H9 (cell line): ENCODE measurements at regions not wholly inside any gene's neighbourhood (a gene's known extent, or its start where the extent isn't known, plus 50 kb on each side); places are given as distances from the start of the nearest gene placed in this dataset.

ENCODE experiments used
- DNase-seq: peaks from one replicate; pipeline ENCODE4 v3.0.0-alpha.2; 2017
- H2AFZ ChIP-seq: one replicate; pipeline ENCODE4 v1.6.1; 2013; ENCODE audit warnings: mild to moderate bottlenecking, low read length, control low read depth, moderate library complexity
- H2AK5ac ChIP-seq: 2 replicates; pipeline ENCODE4 v1.6.1; 2013; ENCODE audit warnings: low read length, control low read depth, mixed read lengths; ENCODE audit not compliant: insufficient read length
- H2BK120ac ChIP-seq: one replicate; pipeline ENCODE4 v1.6.1; 2013; ENCODE audit warnings: low read depth, mild to moderate bottlenecking, low read length, control low read depth, inconsistent platforms; ENCODE audit not compliant: poor library complexity, severe bottlenecking
- H2BK12ac ChIP-seq: 2 replicates; pipeline ENCODE4 v1.6.1; 2013; ENCODE audit warnings: low read length, control low read depth, mixed read lengths, low read depth; ENCODE audit not compliant: insufficient read length
- H2BK15ac ChIP-seq: 2 replicates; pipeline ENCODE4 v1.6.1; 2013; ENCODE audit warnings: low read depth, low read length, control low read depth
- H2BK20ac ChIP-seq: one replicate; pipeline ENCODE4 v1.6.1; 2013; ENCODE audit warnings: low read depth, mild to moderate bottlenecking, low read length, control low read depth, inconsistent platforms; ENCODE audit not compliant: poor library complexity, severe bottlenecking
- H2BK5ac ChIP-seq: 2 replicates; pipeline ENCODE4 v1.6.1; 2013; ENCODE audit warnings: low read length, control low read depth, mixed read lengths; ENCODE audit not compliant: insufficient read length
- H3K14ac ChIP-seq: 2 replicates; pipeline ENCODE4 v1.6.1; 2013; ENCODE audit warnings: low read length, control low read depth; ENCODE audit not compliant: insufficient read depth
- H3K18ac ChIP-seq: 2 replicates; pipeline ENCODE4 v1.6.1; 2013; ENCODE audit warnings: low read depth, mild to moderate bottlenecking, mixed read lengths, low read length, control low read depth; ENCODE audit not compliant: insufficient read length
- H3K23ac ChIP-seq: 2 replicates; pipeline ENCODE4 v1.6.1; 2013; ENCODE audit warnings: low read length, control low read depth, mixed read lengths, low read depth; ENCODE audit not compliant: insufficient read length
- H3K23me2 ChIP-seq: 2 replicates; pipeline ENCODE4 v1.6.1; 2013; ENCODE audit warnings: low read depth, mild to moderate bottlenecking, mixed read lengths, low read length, control low read depth; ENCODE audit not compliant: insufficient read length, poor library complexity, severe bottlenecking
- H3K27ac ChIP-seq: 2 replicates; pipeline ENCODE4 v1.5.1; 2013; ENCODE audit warnings: low read length, control low read depth, mixed read lengths, low read depth; ENCODE audit not compliant: insufficient read length
- H3K27me3 ChIP-seq: 2 replicates; pipeline ENCODE4 v1.6.1; 2013; ENCODE audit warnings: low read length, control low read depth, inconsistent platforms; ENCODE audit not compliant: insufficient read depth
- H3K4ac ChIP-seq: 2 replicates; pipeline ENCODE4 v1.6.1; 2013; ENCODE audit warnings: low read depth, mild to moderate bottlenecking, control low read depth, inconsistent platforms, low read length, moderate library complexity
- H3K4me1 ChIP-seq: 2 replicates; pipeline ENCODE4 v1.6.1; 2013; ENCODE audit warnings: low read length, control low read depth, inconsistent platforms; ENCODE audit not compliant: insufficient read depth
- H3K4me2 ChIP-seq: 2 replicates; pipeline ENCODE4 v1.6.1; 2013; ENCODE audit warnings: low read length, control low read depth, mixed read lengths; ENCODE audit not compliant: insufficient read length, insufficient read depth
- H3K56ac ChIP-seq: 2 replicates; pipeline ENCODE4 v1.6.1; 2013; ENCODE audit warnings: low read depth, mild to moderate bottlenecking, mixed read lengths, low read length, control low read depth; ENCODE audit not compliant: insufficient read length
- H3K79me1 ChIP-seq: 2 replicates; pipeline ENCODE4 v1.6.1; 2013; ENCODE audit warnings: low read depth, mild to moderate bottlenecking, moderate library complexity, low read length, control low read depth, inconsistent platforms; ENCODE audit not compliant: insufficient read depth, poor library complexity, severe bottlenecking
- H3K79me2 ChIP-seq: 2 replicates; pipeline ENCODE4 v1.6.1; 2013; ENCODE audit warnings: low read length, control low read depth, inconsistent platforms; ENCODE audit not compliant: insufficient read depth
- H3K9ac ChIP-seq: 2 replicates; pipeline ENCODE4 v1.6.1; 2013; ENCODE audit warnings: low read length, control low read depth, mixed read lengths; ENCODE audit not compliant: insufficient read length; ENCODE audit errors: extremely low read depth
- H3K9me3 ChIP-seq: one replicate; pipeline ENCODE4 v1.6.1; 2013; ENCODE audit warnings: low read depth, low read length, inconsistent platforms; ENCODE audit not compliant: control insufficient read depth
- H3T11ph ChIP-seq: one replicate; pipeline ENCODE4 v1.6.1; 2013; ENCODE audit warnings: mild to moderate bottlenecking, low read length, control low read depth, inconsistent platforms
- H4K20me1 ChIP-seq: one replicate; pipeline ENCODE4 v1.6.1; 2013; ENCODE audit not compliant: control insufficient read depth, insufficient read length, insufficient read depth
- H4K5ac ChIP-seq: 2 replicates; pipeline ENCODE4 v1.6.1; 2013; ENCODE audit warnings: low read depth, mild to moderate bottlenecking, mixed read lengths, low read length, control low read depth; ENCODE audit not compliant: insufficient read length
- H4K8ac ChIP-seq: replicated peaks from 2 replicates; pipeline ENCODE4 v1.6.1; 2013; ENCODE audit warnings: low read length, control low read depth, mixed read lengths, low read depth; ENCODE audit not compliant: insufficient read length
- H4K91ac ChIP-seq: 2 replicates; pipeline ENCODE4 v1.6.1; 2013; ENCODE audit warnings: low read depth, mild to moderate bottlenecking, moderate library complexity, mixed read lengths, low read length, control low read depth; ENCODE audit not compliant: insufficient read length
- H3K27ac Mint-ChIP-seq, 3 experiments: 2 replicates in 2 of 3; 3 replicates in 1 of 3; pipeline ENCODE4 v1.8.0; 2020 to 2021; ENCODE audit warnings: mixed read lengths in 3 of 3, mild to moderate bottlenecking in 1 of 3, moderate library complexity in 1 of 3
- H3K27me3 Mint-ChIP-seq: 2 replicates; pipeline ENCODE4 v1.8.0; 2021; ENCODE audit warnings: low read depth, mild to moderate bottlenecking, moderate library complexity, mixed read lengths
- H3K36me3 Mint-ChIP-seq, 3 experiments: 2 replicates in 2 of 3; 3 replicates in 1 of 3; pipeline ENCODE4 v1.8.0; 2020 to 2021; ENCODE audit warnings: low read depth in 3 of 3, mixed read lengths in 3 of 3; ENCODE audit not compliant: insufficient read depth in 1 of 3
- H3K4me1 Mint-ChIP-seq, 2 experiments: 2 replicates each; pipeline ENCODE4 v1.8.0; 2020; ENCODE audit warnings: mixed read lengths in 2 of 2
- H3K4me3 Mint-ChIP-seq, 2 experiments: 2 replicates in 1 of 2; 3 replicates in 1 of 2; pipeline ENCODE4 v1.8.0; 2020 to 2021; ENCODE audit warnings: mild to moderate bottlenecking in 2 of 2, mixed read lengths in 2 of 2, moderate library complexity in 1 of 2
- H3K9me3 Mint-ChIP-seq, 2 experiments: 2 replicates in 1 of 2; 3 replicates in 1 of 2; pipeline ENCODE4 v1.8.0; 2020; ENCODE audit warnings: mild to moderate bottlenecking in 2 of 2, mixed read lengths in 2 of 2, moderate library complexity in 1 of 2
- CTCF ChIP-seq: fragments of 200-600 bp; sonication (generic); conservative IDR thresholded peaks from 3 replicates; pipeline ENCODE4 v1.8.0; 2021; ENCODE audit warnings: antibody characterized with exemption, mild to moderate bottlenecking
- WGBS: extraction: QIAGEN DNeasy Blood & Tissue Kit; methylation state at CpG from one replicate; pipeline ENCODE4 v1.1.7; 2013; ENCODE audit warnings: missing lambda C conversion rate, low lambda C conversion rate, mixed read lengths; ENCODE audit not compliant: insufficient read length; ENCODE audit errors: extremely low coverage; 5-methylcytosine and 5-hydroxymethylcytosine counted together

- no peak overlapping the region for H2BK120ac ChIP-seq
- H3K79me2 ChIP-seq = no peaks in the 10 kb centered on the region
- H3K4me1 ChIP-seq = no peaks in the 10 kb centered on the region
- no peaks in the 10 kb centered on the region for H3K27me3 ChIP-seq
- no peak overlapping the region for H2AK5ac ChIP-seq
- Mint-ChIP-seq H3K27me3 (no peaks in the 10 kb centered on the region), H3K27ac (no peak overlapping the region), H3K9me3 (no peaks in the 10 kb centered on the region), H3K4me3 (no peak overlapping the region), H3K4me1 (peaks cover 3 to 6% of the 10 kb centered on the region in 2 experiments), H3K36me3 (no peaks in the 10 kb centered on the region)
- no peak overlapping the region for H2BK15ac ChIP-seq
- no peak overlapping the region for H3K18ac ChIP-seq
- H3K79me1 ChIP-seq = no peaks in the 10 kb centered on the region
- H4K8ac ChIP-seq = no peak overlapping the region
- no peak overlapping the region for H2BK5ac ChIP-seq
- H2AFZ ChIP-seq = no peak overlapping the region
- H3K9ac ChIP-seq = no peak overlapping the region
- H3K4ac ChIP-seq = no peak overlapping the region
- H3K14ac ChIP-seq = no peak overlapping the region
- no peaks in the 10 kb centered on the region for H3K9me3 ChIP-seq
- H2BK20ac ChIP-seq = no peak overlapping the region
- TF ChIP-seq CTCF = no peak
- H3K4me2 ChIP-seq = no peak overlapping the region
- DNase-seq = no peak
- H4K5ac ChIP-seq = no peak overlapping the region
- WGBS = no CpG with 5 or more reads among the region's 3 CpGs
- no peaks in the 10 kb centered on the region for H3K23me2 ChIP-seq
- no peak overlapping the region for H3K23ac ChIP-seq
- H2BK12ac ChIP-seq = no peak overlapping the region
- no peak overlapping the region for H3K27ac ChIP-seq
- H3T11ph ChIP-seq = no peak overlapping the region
- H4K91ac ChIP-seq = no peak overlapping the region
- H3K56ac ChIP-seq = no peak overlapping the region
- no peaks in the 10 kb centered on the region for H4K20me1 ChIP-seq
These were observed 135.5 kb upstream of the PRLR start for GRCh38 chr5:35365758-35366157.
